ENCODE measurements at regions not wholly inside any gene's neighbourhood (a gene's known extent, or its start where the extent isn't known, plus 50 kb on each side); places are given as distances from the start of the nearest gene placed in this dataset.

GRCh38 chr7:91630581-91631380 lies 249.7 kb downstream of the MTERF1 start:
- DNase-seq (ENCODE audit: low spot score), result no peak

- no peak for DNase-seq (ENCODE audit: low spot score)
Measured at GRCh38 chr7:91632234-91632940, 248.1 kb downstream of the MTERF1 start.

GRCh38 chr7:91633013-91633441 lies 247.5 kb downstream of the MTERF1 start:
- no peak for DNase-seq (ENCODE audit: low spot score)

- DNase-seq (ENCODE audit: low spot score), result no peak
Measured at GRCh38 chr7:91634485-91635177, 245.9 kb downstream of the MTERF1 start.

DNA sequence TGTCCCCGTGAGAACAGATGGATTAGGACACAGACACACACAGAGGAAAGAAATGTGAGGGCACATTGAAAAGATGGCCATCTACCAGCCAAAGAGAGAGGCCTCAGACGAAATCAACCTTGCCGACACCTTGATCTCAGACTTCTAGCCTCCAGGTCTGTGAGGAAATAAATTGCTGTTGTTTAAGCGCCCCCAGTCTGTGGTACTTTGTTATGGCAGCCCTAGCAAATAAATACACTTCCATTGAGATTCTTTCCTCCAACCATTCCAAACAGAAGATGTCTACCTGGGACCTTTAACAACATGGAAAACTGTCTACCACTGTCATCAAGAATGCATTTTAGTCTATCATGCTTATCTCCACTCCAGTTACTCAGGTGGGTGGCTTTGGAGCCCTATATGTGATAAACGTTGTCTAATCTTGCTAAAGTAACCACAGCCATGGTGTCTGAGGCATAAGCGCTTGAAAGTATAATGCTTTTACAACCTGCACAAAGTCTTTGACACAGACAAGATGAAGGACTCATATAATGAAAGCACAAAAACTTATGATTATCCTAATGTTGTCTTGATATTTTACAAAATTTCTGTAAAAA lies 244.3 kb downstream of the MTERF1 start:
- DNase-seq (ENCODE audit: low spot score), result no peak

GRCh38 chr7:91636728-91637127 lies 243.8 kb downstream of the MTERF1 start:
- DNase-seq (ENCODE audit: low spot score), result no peak

DNA sequence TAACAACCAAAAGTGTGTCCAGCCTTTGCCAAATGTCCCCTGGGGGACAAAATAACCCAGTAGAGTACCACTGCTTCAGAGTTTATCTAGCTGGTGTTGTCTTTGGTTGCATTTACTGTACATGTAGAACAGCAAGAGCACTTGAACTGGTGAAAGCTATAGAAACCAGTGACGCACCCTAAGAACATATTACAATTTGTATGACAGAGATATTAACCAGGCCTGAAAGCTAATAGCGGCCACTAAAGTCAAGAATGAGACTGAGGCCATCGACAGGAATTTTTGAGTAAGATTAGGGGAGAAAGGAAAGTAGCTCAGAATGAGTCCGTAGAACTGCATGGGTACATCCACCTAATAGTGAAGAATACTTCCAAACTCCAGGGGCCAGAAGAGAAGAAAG lies 236.2 kb downstream of the MTERF1 start:
- DNase-seq (ENCODE audit: low spot score), result no peak

DNA sequence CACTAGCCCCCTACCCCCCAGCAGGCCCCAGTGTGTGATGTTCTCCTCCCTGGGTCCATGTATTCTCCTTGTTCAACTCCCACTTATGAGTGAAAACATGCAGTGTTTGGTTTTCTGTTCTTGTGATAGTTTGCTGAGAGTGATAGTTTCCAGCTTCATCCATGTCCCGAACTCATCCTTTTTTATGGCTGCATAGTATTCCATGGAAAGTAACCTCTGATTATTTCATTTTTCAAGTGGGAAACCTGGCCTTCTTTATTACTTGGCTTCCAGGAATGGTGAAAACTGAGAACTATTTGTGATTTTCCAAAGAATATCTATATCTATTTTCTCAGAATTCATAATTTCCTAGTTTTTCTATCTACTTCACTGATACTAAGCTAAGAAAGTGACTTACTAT lies 235.0 kb downstream of the MTERF1 start:
- no peak for DNase-seq (ENCODE audit: low spot score)

DNA sequence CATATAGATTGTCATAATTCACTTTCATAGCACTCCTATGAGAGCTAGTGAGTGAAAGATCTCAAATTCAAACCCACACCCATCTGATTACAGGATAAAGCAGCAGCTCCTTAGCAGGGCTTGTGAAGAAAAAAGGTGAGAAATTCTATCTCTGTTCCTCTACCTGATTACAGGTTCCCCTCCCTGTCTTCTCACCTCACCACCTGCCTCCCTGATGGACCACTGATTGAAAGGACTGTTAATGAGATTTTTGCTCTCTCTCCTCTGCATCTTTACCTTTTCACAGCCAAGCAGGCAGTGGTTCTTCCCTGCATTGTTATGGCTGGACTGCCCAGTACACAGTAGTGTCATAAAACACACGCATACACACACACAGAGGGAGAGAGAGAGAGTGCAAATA lies 228.5 kb downstream of the MTERF1 start:
- no peak for DNase-seq (ENCODE audit: low spot score)

GRCh38 chr7:91653286-91653685 lies 227.2 kb downstream of the MTERF1 start:
- DNase-seq (ENCODE audit: low spot score), result no peak

GRCh38 chr7:91655656-91656055 lies 224.8 kb downstream of the MTERF1 start:
- no peak for DNase-seq (ENCODE audit: low spot score)

DNA sequence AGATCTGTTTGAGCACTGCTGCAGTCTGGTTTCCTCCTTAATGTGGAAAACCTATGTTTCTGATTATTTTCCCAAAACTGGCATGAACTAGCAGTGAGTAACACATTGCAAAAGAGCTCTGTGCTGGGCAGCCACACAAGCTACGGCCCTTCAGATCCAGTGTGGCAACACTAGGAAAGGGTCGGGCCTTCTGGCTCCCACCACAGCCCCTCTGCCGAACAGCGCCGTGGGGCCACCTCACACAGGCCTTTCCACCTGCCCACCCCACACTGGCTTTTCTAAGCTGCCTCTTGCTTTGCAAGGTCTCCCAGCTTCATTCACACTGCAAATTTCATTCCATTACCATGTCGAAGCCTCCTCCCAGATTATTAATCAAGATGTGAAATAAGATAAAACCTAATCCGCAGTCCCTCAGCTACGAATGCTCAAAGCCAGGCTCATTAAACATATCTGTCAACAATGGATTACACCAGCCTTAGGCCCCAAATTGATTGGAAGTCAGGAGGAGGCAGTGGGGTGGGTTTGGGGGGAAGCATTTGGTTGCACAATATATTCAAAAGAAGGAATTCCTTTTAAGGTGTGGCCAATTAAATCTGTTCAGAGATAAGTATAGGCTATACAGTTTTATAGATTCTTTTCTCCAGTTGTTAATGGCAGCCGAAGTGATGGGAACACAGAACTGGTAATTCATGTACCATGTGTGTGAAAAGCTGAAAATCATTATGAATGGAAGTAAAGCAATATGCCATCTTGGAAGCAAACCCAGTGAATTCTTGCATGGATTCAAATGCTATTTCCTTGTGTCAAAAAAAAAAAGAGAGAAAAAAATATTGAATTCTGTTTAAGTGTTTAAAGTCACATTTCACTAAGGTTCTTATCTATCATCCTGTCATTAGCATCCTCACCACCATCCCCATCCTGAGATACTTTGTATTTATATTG lies 223.7 kb downstream of the MTERF1 start:
- no peak for DNase-seq (ENCODE audit: low spot score)

DNA sequence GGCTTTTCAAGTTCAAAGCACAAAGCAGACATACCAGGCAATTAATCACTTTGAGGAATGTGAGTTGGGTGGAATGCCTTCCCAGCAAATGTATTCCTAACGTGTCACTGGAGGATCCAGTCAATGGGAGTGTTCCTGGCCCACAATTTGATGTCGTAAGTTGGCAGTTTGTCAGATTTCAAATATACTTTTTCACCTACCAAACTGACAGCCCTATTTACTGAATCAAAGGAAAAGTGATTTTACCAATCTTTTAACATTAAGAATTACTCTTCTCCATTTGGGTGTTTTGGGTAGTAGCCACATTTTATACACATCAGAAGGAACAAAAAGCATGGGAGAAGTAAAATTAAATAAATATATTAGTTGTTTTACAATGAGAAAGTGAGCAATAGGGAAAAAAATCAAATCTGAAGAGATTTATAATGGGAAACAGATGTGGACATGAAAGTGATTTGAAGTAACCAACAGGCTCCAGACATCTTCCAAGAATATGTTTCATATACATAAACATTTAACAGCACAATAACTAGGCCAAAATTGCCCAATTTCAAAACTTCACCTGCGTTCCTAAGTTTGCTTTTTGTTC lies 222.9 kb downstream of the MTERF1 start:
- DNase-seq (ENCODE audit: low spot score), result no peak

DNA sequence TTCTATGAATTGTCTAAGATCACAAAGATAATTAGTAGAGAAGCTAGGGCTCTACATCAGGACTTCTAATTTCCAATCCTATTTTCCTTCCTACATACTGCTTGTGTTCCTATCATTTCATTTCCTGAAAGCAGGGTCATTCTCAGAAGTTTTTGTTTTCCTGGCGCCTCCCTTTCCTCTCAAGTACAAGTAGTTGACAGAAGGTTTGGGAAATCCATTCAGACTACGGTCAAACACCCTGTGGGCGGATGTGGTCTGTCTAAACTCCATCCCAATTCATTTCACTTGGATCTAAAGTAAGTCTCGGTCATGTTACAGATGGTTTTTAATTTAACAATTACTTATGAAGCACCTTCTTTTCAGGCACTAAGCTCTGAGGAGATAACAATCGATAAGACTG lies 221.4 kb downstream of the MTERF1 start:
- DNase-seq (ENCODE audit: low spot score), result no peak

DNA sequence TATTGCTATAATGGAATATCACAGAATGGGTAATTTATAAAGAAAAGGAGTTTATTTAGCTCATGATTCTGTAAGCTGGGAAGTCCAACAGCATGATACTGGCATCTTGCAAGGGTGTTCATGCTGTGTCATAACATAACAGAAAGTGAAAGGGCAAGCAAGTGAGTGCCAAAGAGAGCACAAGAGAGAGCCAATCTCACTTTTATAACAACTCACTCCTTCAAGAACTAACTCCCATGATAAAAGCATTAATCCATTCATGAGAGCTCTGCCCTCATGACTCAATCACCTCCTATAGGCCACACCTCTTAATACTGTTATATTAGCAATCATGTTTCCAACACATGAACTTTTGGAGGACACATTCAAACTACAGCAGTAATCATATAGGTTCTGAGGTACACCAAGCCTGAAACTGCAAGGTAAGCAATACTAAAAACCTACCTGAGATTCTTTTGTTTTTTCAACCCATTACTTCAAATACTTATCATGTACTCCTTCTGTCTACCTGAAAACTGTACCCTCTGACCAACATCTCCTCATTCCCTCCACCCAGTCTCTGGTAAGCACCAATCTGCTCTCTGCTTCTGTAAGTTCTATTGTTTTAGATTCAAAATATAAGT lies 219.7 kb downstream of the MTERF1 start:
- DNase-seq (ENCODE audit: low spot score), result no peak

- no peak for DNase-seq (ENCODE audit: low spot score)
Measured at GRCh38 chr7:91661727-91662126, 218.8 kb downstream of the MTERF1 start.

- no peak for DNase-seq (ENCODE audit: low spot score)
Measured at GRCh38 chr7:91668217-91668616, 212.3 kb downstream of the MTERF1 start.

- DNase-seq (ENCODE audit: low spot score), result no peak
Measured at GRCh38 chr7:91671245-91671644, 209.3 kb downstream of the MTERF1 start.

- no peak for DNase-seq (ENCODE audit: low spot score)
Measured at GRCh38 chr7:91674470-91674869, 206.0 kb downstream of the MTERF1 start.

DNA sequence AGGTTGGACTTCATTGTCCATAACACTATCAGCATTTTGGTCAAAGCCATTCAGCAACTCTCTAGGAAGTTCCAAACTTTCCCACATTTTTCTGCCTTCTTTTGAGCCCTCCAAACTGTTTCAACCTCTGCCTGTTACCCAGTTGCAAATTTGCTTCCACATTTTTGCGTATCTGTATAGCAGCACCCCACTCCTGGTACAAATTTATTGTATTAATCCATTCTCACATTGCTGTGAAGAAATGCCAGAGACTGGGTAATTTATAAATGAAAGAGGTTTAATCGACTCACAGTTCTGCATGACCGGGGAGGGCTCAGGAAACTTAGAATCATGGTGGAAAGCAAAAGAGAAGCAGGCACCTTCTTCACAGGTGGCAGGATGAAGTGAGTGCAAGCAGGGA lies 198.8 kb downstream of the MTERF1 start:
- DNase-seq (ENCODE audit: low spot score), result no peak

GRCh38 chr7:91683823-91684222 lies 196.7 kb downstream of the MTERF1 start:
- DNase-seq (ENCODE audit: low spot score), result no peak

All from putamen (tissue), 1 donor.